ENCODE measurements at regions not wholly inside any gene's neighbourhood (a gene's known extent, or its start where the extent isn't known, plus 50 kb on each side); places are given as distances from the start of the nearest gene placed in this dataset.
"Not testable (repeated sequence)": the region's sequence is repeated elsewhere in the genome, so short reads cannot be mapped to it uniquely, and the experiment has no call there.

GRCh38 chr20:29877411-29878280 is 1379.8 kb upstream of the DEFB115 start:
- ATAC-seq; DNase-seq; intact Hi-C loops (cut with DNase I): not testable (repeated sequence)

- DNase-seq (no peak), ATAC-seq (peak; percentile 60 to 61)
- intact Hi-C loops (cut with DNase I): no loop called here
Measured at GRCh38 chr20:29878281-29878741, 1379.2 kb upstream of the DEFB115 start.

- intact Hi-C loops (cut with DNase I): no loop called here
- peak; percentile 35 to 57 for ATAC-seq
- no peak for DNase-seq
Measured at GRCh38 chr20:29878777-29879442, 1378.6 kb upstream of the DEFB115 start.

GRCh38 chr20:29881107-29881506 is 1376.4 kb upstream of the DEFB115 start:
- intact Hi-C loops (cut with DNase I); DNase-seq; ATAC-seq: not testable (repeated sequence)

- ATAC-seq: peak in 1 of 2 donors; percentile 34
- DNase-seq; intact Hi-C loops (cut with DNase I): not testable (repeated sequence)
Measured at GRCh38 chr20:29883514-29884219, 1373.8 kb upstream of the DEFB115 start.

GRCh38 chr20:29884322-29884721 is 1373.1 kb upstream of the DEFB115 start:
- DNase-seq; intact Hi-C loops (cut with DNase I): not testable (repeated sequence)

GRCh38 chr20:29885282-29886185 is 1371.9 kb upstream of the DEFB115 start:
- intact Hi-C loops (cut with DNase I); DNase-seq: not testable (repeated sequence)
- ATAC-seq: peak in 1 of 2 donors; percentile 23

More at GRCh38 chr20:29884322-29884721, 1373.1 kb upstream of the DEFB115 start:
- not testable (repeated sequence) for ATAC-seq

GRCh38 chr20:29891555-29891954 is 1365.9 kb upstream of the DEFB115 start:
- not testable (repeated sequence) for ATAC-seq, DNase-seq
- intact Hi-C loops (cut with DNase I): loop anchor here in 1 of 2 donors (5.0 kb wide), 1 partner anchor 684 kb away; no protein-coding TSS in a partner anchor

Data from left cardiac atrium (tissue), 4 donors.